ENCODE measurements at regions not wholly inside any gene's neighbourhood (a gene's known extent, or its start where the extent isn't known, plus 50 kb on each side); places are given as distances from the start of the nearest gene placed in this dataset.

- TF ChIP-seq EZH2 (IDR thresholded peaks at IDR 0.05; ENCODE audit: borderline replicate concordance, insufficient read depth, low read depth, low read length, poor library complexity, severe bottlenecking) (no peak), CTCF (IDR thresholded peaks at IDR 0.05) (no peak)
Observed at GRCh38 chr21:25296252-25296651, 311.0 kb downstream of the MRPL39 start.

All from B cell (primary cell).